GM23338 (cell line): ENCODE measurements at regions not wholly inside any gene's neighbourhood (a gene's known extent, or its start where the extent isn't known, plus 50 kb on each side); places are given as distances from the start of the nearest gene placed in this dataset.

Experiments used
- ATAC-seq: fragments of 200-7000 bp; cut with Tn5 transposase; 3 replicates; pipeline ENCODE4 v1.9.1; 2020
- DNase-seq: peaks from one replicate; pipeline ENCODE4 v3.0.0-alpha.2; 2015; ENCODE audit warnings: low spot score
- H2AFZ ChIP-seq: fragments of 200-600 bp; sonication (generic); 2 replicates; pipeline ENCODE4 v1.8.0; 2016; ENCODE audit warnings: antibody characterized with exemption, mild to moderate bottlenecking, moderate library complexity
- H3F3A ChIP-seq: fragments of 200-600 bp; sonication (generic); replicated peaks from 2 replicates; pipeline ENCODE4 v1.8.0; 2017; ENCODE audit warnings: antibody characterized with exemption, mixed run types, low read depth
- H3K27ac ChIP-seq: fragments of 200-600 bp; sonication (generic); 2 replicates; pipeline ENCODE4 v1.6.1; 2016; ENCODE audit warnings: low read depth
- H3K27me3 ChIP-seq: fragments of 200-600 bp; sonication (generic); 2 replicates; pipeline ENCODE4 v1.8.0; 2016; ENCODE audit warnings: mild to moderate bottlenecking, mixed run types, moderate library complexity; ENCODE audit not compliant: insufficient read depth
- H3K36me3 ChIP-seq: fragments of 200-600 bp; sonication (generic); 2 replicates; pipeline ENCODE4 v1.8.0; 2016; ENCODE audit warnings: mild to moderate bottlenecking; ENCODE audit not compliant: insufficient read depth
- H3K4me1 ChIP-seq: fragments of 200-600 bp; sonication (generic); 2 replicates; pipeline ENCODE4 v1.8.0; 2016; ENCODE audit warnings: mild to moderate bottlenecking, moderate library complexity; ENCODE audit not compliant: insufficient read depth
- H3K4me2 ChIP-seq: fragments of 200-600 bp; sonication (generic); 2 replicates; pipeline ENCODE4 v1.7.1; 2017; ENCODE audit warnings: mixed run types
- H3K4me3 ChIP-seq: fragments of 200-600 bp; sonication (generic); 2 replicates; pipeline ENCODE4 v1.6.1; 2016; ENCODE audit warnings: mixed run types
- H3K79me2 ChIP-seq: fragments of 200-600 bp; sonication (generic); replicated peaks from 2 replicates; pipeline ENCODE4 v1.8.0; 2017; ENCODE audit warnings: mild to moderate bottlenecking; ENCODE audit not compliant: insufficient read depth
- H3K9me2 ChIP-seq: fragments of 200-600 bp; sonication (generic); 2 replicates; pipeline ENCODE4 v1.8.0; 2017; ENCODE audit not compliant: insufficient read depth
- H4K20me1 ChIP-seq: fragments of 200-600 bp; sonication (generic); replicated peaks from 2 replicates; pipeline ENCODE4 v1.8.0; 2017; ENCODE audit warnings: mild to moderate bottlenecking; ENCODE audit not compliant: insufficient read depth
- H3K27ac Mint-ChIP-seq: 2 replicates; pipeline ENCODE4 v1.8.0; 2020; ENCODE audit warnings: inconsistent platforms, mild to moderate bottlenecking, moderate library complexity, mixed read lengths
- H3K27me3 Mint-ChIP-seq: 3 replicates; pipeline ENCODE4 v1.8.0; 2022; ENCODE audit warnings: low read depth, mild to moderate bottlenecking, moderate library complexity, mixed read lengths, inconsistent platforms; ENCODE audit not compliant: insufficient read depth, poor library complexity
- H3K36me3 Mint-ChIP-seq: 3 replicates; pipeline ENCODE4 v1.8.0; 2021; ENCODE audit warnings: low read depth, mild to moderate bottlenecking, inconsistent platforms, moderate library complexity, mixed read lengths
- H3K4me1 Mint-ChIP-seq: 3 replicates; pipeline ENCODE4 v1.8.0; 2020; ENCODE audit warnings: mild to moderate bottlenecking, inconsistent platforms, mixed read lengths
- H3K4me3 Mint-ChIP-seq: 3 replicates; pipeline ENCODE4 v1.8.0; 2021; ENCODE audit warnings: moderate library complexity, mild to moderate bottlenecking, inconsistent platforms, mixed read lengths
- H3K9me3 Mint-ChIP-seq: 3 replicates; pipeline ENCODE4 v1.8.0; 2020; ENCODE audit warnings: moderate library complexity, mild to moderate bottlenecking, inconsistent platforms, mixed read lengths
- CREB1 ChIP-seq: fragments of 250-450 bp; sonication (Bioruptor Pico); IDR thresholded peaks from 2 replicates; pipeline ENCODE4 v1.5.0; 2020; ENCODE audit warnings: low read depth, mild to moderate bottlenecking, moderate library complexity
- CTCF ChIP-seq, 2 experiments: fragments of 200-600 bp in 1 of 2; sonication (generic) in 1 of 2; conservative IDR thresholded peaks; 2 replicates each; pipeline versions ENCODE4 v1.5.1 to v1.6.1; 2016 to 2017; ENCODE audit warnings: antibody characterized with exemption in 2 of 2, low read depth in 2 of 2, mild to moderate bottlenecking in 2 of 2, moderate library complexity in 1 of 2
- ETS1 ChIP-seq: IDR thresholded peaks from 2 replicates; pipeline ENCODE4 v1.6.1; 2016; ENCODE audit warnings: antibody characterized with exemption
- EZH2 ChIP-seq: fragments of 200-600 bp; sonication (generic); IDR thresholded peaks from one replicate; pipeline ENCODE4 v1.8.0; 2017; ENCODE audit warnings: antibody characterized with exemption, mild to moderate bottlenecking, low read depth; ENCODE audit not compliant: unreplicated experiment
- EZH2phosphoT487 ChIP-seq: fragments of 200-600 bp; sonication (generic); IDR thresholded peaks from one replicate; pipeline ENCODE4 v1.8.1; 2018; ENCODE audit warnings: antibody characterized with exemption; ENCODE audit not compliant: unreplicated experiment
- JUNB ChIP-seq: IDR thresholded peaks from one replicate; pipeline ENCODE4 v1.6.1; 2016; ENCODE audit warnings: antibody characterized with exemption; ENCODE audit not compliant: unreplicated experiment
- NANOG ChIP-seq: IDR thresholded peaks from 2 replicates; pipeline ENCODE4 v1.6.1; 2016; ENCODE audit warnings: antibody characterized with exemption, borderline replicate concordance
- POLR2AphosphoS5 ChIP-seq: IDR thresholded peaks from 2 replicates; pipeline ENCODE4 v1.6.1; 2016; ENCODE audit warnings: antibody characterized with exemption, low read depth
- REST ChIP-seq: IDR thresholded peaks from one replicate; pipeline ENCODE4 v1.6.1; 2018; ENCODE audit warnings: antibody characterized with exemption; ENCODE audit not compliant: unreplicated experiment
- STAT1 ChIP-seq: IDR thresholded peaks from one replicate; pipeline ENCODE4 v1.6.1; 2016; ENCODE audit warnings: antibody characterized with exemption; ENCODE audit not compliant: unreplicated experiment
- ZNF114 ChIP-seq: fragments of 250-450 bp; sonication (Bioruptor Pico); IDR thresholded peaks from 2 replicates; pipeline ENCODE4 v1.5.0; 2020; ENCODE audit warnings: mild to moderate bottlenecking, moderate library complexity
- ZNF331 ChIP-seq: fragments of 250-450 bp; sonication (Bioruptor Pico); IDR thresholded peaks from 2 replicates; pipeline ENCODE4 v1.5.0; 2020; ENCODE audit warnings: low read depth, mild to moderate bottlenecking, moderate library complexity
- ZNF462 ChIP-seq: fragments of 250-450 bp; sonication (Bioruptor Pico); IDR thresholded peaks from 2 replicates; pipeline ENCODE4 v1.5.0; 2020; ENCODE audit warnings: mild to moderate bottlenecking, moderate library complexity

GRCh38 chr6:102407886-102408741 lies 1014.6 kb downstream of the GRIK2 start:
- H3K27ac Mint-ChIP-seq = no peak overlapping the region
- DNase-seq (no peak), ATAC-seq (no peak)
- TF ChIP-seq EZH2 (no peak), NANOG (no peak), STAT1 (no peak), EZH2phosphoT487 (no peak), POLR2AphosphoS5 (no peak), REST (no peak), JUNB (no peak), CTCF (conservative IDR thresholded peaks at IDR 0.05; ENCODE audit: low read depth in 2 of 2) (no peak), ZNF114 (no peak), ETS1 (no peak), ZNF462 (CRISPR knock-in tag) (no peak), ZNF331 (CRISPR knock-in tag) (no peak), CREB1 (CRISPR knock-in tag) (no peak)
- peaks cover 2% of the 10 kb centered on the region; the same call in 1 of the 3 replicates for H3K36me3 Mint-ChIP-seq
- H3K79me2 ChIP-seq = no peaks in the 10 kb centered on the region
- no peaks in the 10 kb centered on the region for H3F3A ChIP-seq
- no peaks in the 10 kb centered on the region for H3K36me3 ChIP-seq
- no peaks in the 10 kb centered on the region for H3K27me3 Mint-ChIP-seq
- H3K4me1 ChIP-seq = 0 out of 2 replicates have a peak, but pooled peaks cover 6% of the 10 kb centered on the region
- no peaks in the 10 kb centered on the region for H3K27me3 ChIP-seq
- no peak overlapping the region for H3K27ac ChIP-seq
- H3K9me2 ChIP-seq = no peaks in the 10 kb centered on the region
- H3K9me3 Mint-ChIP-seq = peaks cover 3% of the 10 kb centered on the region; the same call in 1 of the 3 replicates
- no peak overlapping the region for H3K4me2 ChIP-seq
- no peak overlapping the region for H3K4me3 ChIP-seq
- no peaks in the 10 kb centered on the region for H4K20me1 ChIP-seq
- H3K4me1 Mint-ChIP-seq = peaks cover 4% of the 10 kb centered on the region; the same call in 2 of the 3 replicates
- no peak overlapping the region for H3K4me3 Mint-ChIP-seq
- no peak overlapping the region for H2AFZ ChIP-seq
